ENCODE measurements at regions not wholly inside any gene's neighbourhood (a gene's known extent, or its start where the extent isn't known, plus 50 kb on each side); places are given as distances from the start of the nearest gene placed in this dataset.

GRCh38 chr22:49481659-49482399 is 345.8 kb downstream of the BRD1 start:
- Histone ChIP-seq H3K9me3 (ENCODE audit: low read depth, low read length) (no peaks in the 10 kb centered on the region), H3K27ac (no peak overlapping the region), H3K4me3 (peak overlapping the region; percentile 61), H3K9ac (ENCODE audit: insufficient read length) (no peak overlapping the region), H3K36me3 (ENCODE audit: insufficient read depth, low read length) (no peaks in the 10 kb centered on the region)
- DNase-seq (ENCODE audit: low read depth, low spot score), result no peak
- TF ChIP-seq FOXP2 (optimal IDR thresholded peaks at IDR 0.05; ENCODE audit: control extremely low read depth, extremely low read length, insufficient read depth), result peak; percentile 11
- no peak for TF ChIP-seq EZH2 (IDR thresholded peaks at IDR 0.05)

- no peak for DNase-seq (ENCODE audit: low read depth, low spot score)
- TF ChIP-seq POLR2AphosphoS5 (IDR thresholded peaks at IDR 0.05; ENCODE audit: borderline replicate concordance, low read depth, low read length) (no peak), FOXP2 (optimal IDR thresholded peaks at IDR 0.05; ENCODE audit: control extremely low read depth, extremely low read length, insufficient read depth) (no peak), EZH2 (IDR thresholded peaks at IDR 0.05) (no peak)
- Histone ChIP-seq H3K36me3 (ENCODE audit: insufficient read depth, low read length) (no peaks in the 10 kb centered on the region), H3K9ac (ENCODE audit: insufficient read length) (no peak overlapping the region), H3K4me3 (peak overlapping the region; percentile 61), H3K27ac (no peak overlapping the region), H3K9me3 (ENCODE audit: low read depth, low read length) (no peaks in the 10 kb centered on the region)
These were observed 346.6 kb downstream of the BRD1 start for GRCh38 chr22:49480896-49481658.

GRCh38 chr22:49480331-49480730 is 347.3 kb downstream of the BRD1 start:
- no peak for TF ChIP-seq FOXP2 (optimal IDR thresholded peaks at IDR 0.05; ENCODE audit: control extremely low read depth, extremely low read length, insufficient read depth)
- no peak for TF ChIP-seq POLR2AphosphoS5 (IDR thresholded peaks at IDR 0.05; ENCODE audit: borderline replicate concordance, low read depth, low read length)
- TF ChIP-seq EZH2 (IDR thresholded peaks at IDR 0.05), result no peak
- Histone ChIP-seq H3K4me3 (no peak overlapping the region), H3K27ac (no peak overlapping the region), H3K36me3 (ENCODE audit: insufficient read depth, low read length) (no peaks in the 10 kb centered on the region), H3K9ac (ENCODE audit: insufficient read length) (no peak overlapping the region), H3K9me3 (ENCODE audit: low read depth, low read length) (no peaks in the 10 kb centered on the region)
- no peak for DNase-seq (ENCODE audit: low read depth, low spot score)

GRCh38 chr22:49479566-49479965 is 348.1 kb downstream of the BRD1 start:
- no peak overlapping the region for H3K27ac ChIP-seq
- no peak overlapping the region for H3K4me3 ChIP-seq
- H3K9me3 ChIP-seq (ENCODE audit: low read depth, low read length), result no peaks in the 10 kb centered on the region
- H3K9ac ChIP-seq (ENCODE audit: insufficient read length), result no peak overlapping the region
- no peak for TF ChIP-seq POLR2AphosphoS5 (IDR thresholded peaks at IDR 0.05; ENCODE audit: borderline replicate concordance, low read depth, low read length)
- TF ChIP-seq FOXP2 (optimal IDR thresholded peaks at IDR 0.05; ENCODE audit: control extremely low read depth, extremely low read length, insufficient read depth), result no peak
- TF ChIP-seq EZH2 (IDR thresholded peaks at IDR 0.05), result no peak
- no peaks in the 10 kb centered on the region for H3K36me3 ChIP-seq (ENCODE audit: insufficient read depth, low read length)
- DNase-seq (ENCODE audit: low read depth, low spot score), result no peak

GRCh38 chr22:49476800-49477400 is 350.8 kb downstream of the BRD1 start:
- DNase-seq (ENCODE audit: low read depth, low spot score), result no peak
- TF ChIP-seq FOXP2 (optimal IDR thresholded peaks at IDR 0.05; ENCODE audit: control extremely low read depth, extremely low read length, insufficient read depth) (no peak), POLR2AphosphoS5 (IDR thresholded peaks at IDR 0.05; ENCODE audit: borderline replicate concordance, low read depth, low read length) (no peak)
- H3K9ac ChIP-seq (ENCODE audit: insufficient read length), result no peak overlapping the region

GRCh38 chr22:49476176-49476575 is 351.5 kb downstream of the BRD1 start:
- Histone ChIP-seq H3K27ac (no peak overlapping the region), H3K36me3 (ENCODE audit: insufficient read depth, low read length) (no peaks in the 10 kb centered on the region), H3K9me3 (ENCODE audit: low read depth, low read length) (no peaks in the 10 kb centered on the region), H3K4me3 (no peak overlapping the region), H3K9ac (ENCODE audit: insufficient read length) (no peak overlapping the region)
- DNase-seq (ENCODE audit: low read depth, low spot score), result no peak
- TF ChIP-seq FOXP2 (optimal IDR thresholded peaks at IDR 0.05; ENCODE audit: control extremely low read depth, extremely low read length, insufficient read depth) (no peak), EZH2 (IDR thresholded peaks at IDR 0.05) (no peak), POLR2AphosphoS5 (IDR thresholded peaks at IDR 0.05; ENCODE audit: borderline replicate concordance, low read depth, low read length) (no peak)

More at GRCh38 chr22:49476800-49477400, 350.8 kb downstream of the BRD1 start:
- H3K9me3 ChIP-seq (ENCODE audit: low read depth, low read length), result no peaks in the 10 kb centered on the region
- H3K27ac ChIP-seq, result no peak overlapping the region
- no peak overlapping the region for H3K4me3 ChIP-seq
- no peaks in the 10 kb centered on the region for H3K36me3 ChIP-seq (ENCODE audit: insufficient read depth, low read length)

- TF ChIP-seq POLR2AphosphoS5 (IDR thresholded peaks at IDR 0.05; ENCODE audit: borderline replicate concordance, low read depth, low read length), result no peak
- TF ChIP-seq EZH2 (IDR thresholded peaks at IDR 0.05), result no peak
- no peak for TF ChIP-seq FOXP2 (optimal IDR thresholded peaks at IDR 0.05; ENCODE audit: control extremely low read depth, extremely low read length, insufficient read depth)
- Histone ChIP-seq H3K4me3 (no peak overlapping the region), H3K9ac (ENCODE audit: insufficient read length) (no peak overlapping the region), H3K27ac (no peak overlapping the region), H3K36me3 (ENCODE audit: insufficient read depth, low read length) (no peaks in the 10 kb centered on the region), H3K9me3 (ENCODE audit: low read depth, low read length) (no peaks in the 10 kb centered on the region)
- DNase-seq (ENCODE audit: low read depth, low spot score), result no peak
These were observed 352.4 kb downstream of the BRD1 start for GRCh38 chr22:49475253-49475652.

- no peak for TF ChIP-seq POLR2AphosphoS5 (IDR thresholded peaks at IDR 0.05; ENCODE audit: borderline replicate concordance, low read depth, low read length)
- no peak for TF ChIP-seq EZH2 (IDR thresholded peaks at IDR 0.05)
- no peak for TF ChIP-seq FOXP2 (optimal IDR thresholded peaks at IDR 0.05; ENCODE audit: control extremely low read depth, extremely low read length, insufficient read depth)
- DNase-seq (ENCODE audit: low read depth, low spot score), result no peak
These were observed 354.4 kb downstream of the BRD1 start for GRCh38 chr22:49473286-49473685.

More at GRCh38 chr22:49473286-49473685, 354.4 kb downstream of the BRD1 start:
- no peaks in the 10 kb centered on the region for H3K9me3 ChIP-seq (ENCODE audit: low read depth, low read length)
- no peak overlapping the region for H3K4me3 ChIP-seq
- no peak overlapping the region for H3K9ac ChIP-seq (ENCODE audit: insufficient read length)
- H3K36me3 ChIP-seq (ENCODE audit: insufficient read depth, low read length), result no peaks in the 10 kb centered on the region
- H3K27ac ChIP-seq, result no peak overlapping the region
